Endothelial cell of umbilical vein (primary cell): ENCODE measurements at regions not wholly inside any gene's neighbourhood (a gene's known extent, or its start where the extent isn't known, plus 50 kb on each side); places are given as distances from the start of the nearest gene placed in this dataset.

Experiments used
- BruUV-seq: library from RNA; stranded (reverse); fragments of 400-500 nt; replicated peaks from 2 replicates; lab custom pipeline; 2021; lab: Mats Ljungman, UMichigan
- CTCF ChIA-PET: fragments of 300-600, 350-600 bp; sonication (Branson Sonifier 250); formaldehyde crosslinking; loops from one replicate; lab custom pipeline; 2021; ENCODE audit warnings: antibody characterized with exemption, inconsistent platforms; lab: Charles Lee
- POLR2A ChIA-PET: fragments of 300-600, 350-600 bp; sonication (Branson Sonifier 250); formaldehyde crosslinking; loops from one replicate; lab custom pipeline; 2021; ENCODE audit warnings: antibody characterized with exemption, inconsistent platforms; lab: Charles Lee
- DNase-seq: peaks from one replicate; pipeline ENCODE4 v3.0.0-alpha.2; 2011; ENCODE audit warnings: low read depth, low spot score
- FAIRE-seq: peaks from 2 replicates; lab custom pipeline; 2011; peaks lifted over from hg19 to GRCh38; lab: Jason Lieb, UNC
- H2AFZ ChIP-seq: 2 replicates; pipeline ENCODE4 v1.6.0; 2012; ENCODE audit warnings: low read depth, low read length, control low read depth, inconsistent platforms
- H3K27ac ChIP-seq: 2 replicates; pipeline ENCODE4 v1.5.1; 2011; ENCODE audit warnings: low read depth, mild to moderate bottlenecking, control low read depth, low read length, moderate library complexity; ENCODE audit not compliant: insufficient read depth
- H3K27me3 ChIP-seq, 2 experiments: 2 replicates each; pipeline versions ENCODE4 v1.6.0 to v1.6.1; 2011; ENCODE audit warnings: low read length in 2 of 2, mixed read lengths in 1 of 2; ENCODE audit not compliant: control insufficient read depth in 2 of 2, insufficient read depth in 2 of 2
- H3K36me3 ChIP-seq, 2 experiments: 2 replicates in 1 of 2; 3 replicates in 1 of 2; pipeline ENCODE4 v1.5.1; 2011; ENCODE audit warnings: low read length in 2 of 2, mild to moderate bottlenecking in 1 of 2, moderate library complexity in 1 of 2; ENCODE audit not compliant: control insufficient read depth in 2 of 2, insufficient read depth in 2 of 2; ENCODE audit errors: extremely low read depth in 1 of 2
- H3K4me1 ChIP-seq: 3 replicates; pipeline ENCODE4 v1.5.1; 2011; ENCODE audit warnings: mild to moderate bottlenecking, low read length; ENCODE audit not compliant: control insufficient read depth, insufficient read depth; ENCODE audit errors: extremely low read depth
- H3K4me2 ChIP-seq: 2 replicates; pipeline ENCODE4 v1.6.1; 2011; ENCODE audit warnings: low read length, control low read depth, mixed read lengths; ENCODE audit not compliant: insufficient read depth
- H3K4me3 ChIP-seq, 3 experiments: fragments of 200-600 bp in 1 of 3; sonication (generic), shearing (Covaris generic) in 1 of 3; replicated peaks in 1 of 3; 2 replicates each; pipeline ENCODE4 v1.5.1; 2011 to 2016; ENCODE audit warnings: control low read depth in 3 of 3, low read length in 3 of 3, mild to moderate bottlenecking in 2 of 3, inconsistent platforms in 1 of 3, low read depth in 1 of 3, moderate library complexity in 1 of 3; ENCODE audit not compliant: insufficient read depth in 1 of 3
- H3K79me2 ChIP-seq: 2 replicates; pipeline ENCODE4 v1.6.0; 2012; ENCODE audit warnings: low read length, inconsistent platforms; ENCODE audit not compliant: control insufficient read depth, insufficient read depth
- H3K9ac ChIP-seq: replicated peaks from 2 replicates; pipeline ENCODE3; 2011; ENCODE audit warnings: low read length, control low read depth; ENCODE audit not compliant: insufficient read depth; ENCODE audit errors: extremely low read depth
- H3K9me1 ChIP-seq: replicated peaks from 3 replicates; pipeline ENCODE4 v1.6.0; 2011; ENCODE audit warnings: mild to moderate bottlenecking, low read length; ENCODE audit not compliant: control insufficient read depth, insufficient read depth; ENCODE audit errors: extremely low read depth
- H3K9me3 ChIP-seq: replicated peaks from 2 replicates; pipeline ENCODE4 v1.5.1; 2012; ENCODE audit warnings: low read length, inconsistent platforms; ENCODE audit not compliant: control insufficient read depth, insufficient read depth
- H4K20me1 ChIP-seq: replicated peaks from 2 replicates; pipeline ENCODE3; 2011; ENCODE audit warnings: mild to moderate bottlenecking, low read length; ENCODE audit not compliant: control insufficient read depth, insufficient read depth; ENCODE audit errors: extremely low read depth
- CTCF ChIP-seq, 2 donors: IDR thresholded peaks; 1 replicate in 1 of 2; 2 replicates in 1 of 2; pipeline ENCODE4 v1.5.1; 2011; ENCODE audit warnings: low read length in 2 of 2, mild to moderate bottlenecking in 2 of 2, moderate library complexity in 2 of 2, control low read depth in 1 of 2, inconsistent platforms in 1 of 2, low read depth in 1 of 2; ENCODE audit not compliant: insufficient read depth in 1 of 2; ENCODE audit errors: extremely low read depth in 1 of 2
- EZH2 ChIP-seq: IDR thresholded peaks from 2 replicates; pipeline ENCODE4 v1.6.1; 2012; ENCODE audit warnings: borderline replicate concordance, low read depth, mild to moderate bottlenecking, moderate library complexity, low read length, inconsistent platforms; ENCODE audit not compliant: severe bottlenecking
- FOS ChIP-seq: IDR thresholded peaks from 2 replicates; pipeline ENCODE4 v1.6.1; 2011; ENCODE audit warnings: mild to moderate bottlenecking, low read length, moderate library complexity, borderline replicate concordance; ENCODE audit not compliant: insufficient read depth
- GATA2 ChIP-seq: IDR thresholded peaks from 2 replicates; pipeline ENCODE4 v1.7.0; 2011; ENCODE audit warnings: low read depth, mild to moderate bottlenecking, moderate library complexity, mixed read lengths, low read length; ENCODE audit not compliant: insufficient read length, insufficient read depth
- JUN ChIP-seq: IDR thresholded peaks from 2 replicates; pipeline ENCODE4 v1.6.1; 2011; ENCODE audit warnings: borderline replicate concordance, low read depth; ENCODE audit not compliant: insufficient read length, insufficient read depth
- MAX ChIP-seq: IDR thresholded peaks from 2 replicates; pipeline ENCODE4 v1.6.1; 2011; ENCODE audit not compliant: insufficient read depth, insufficient read length
- MYC ChIP-seq: IDR thresholded peaks from one replicate; pipeline ENCODE4 v1.6.1; 2011; ENCODE audit warnings: mild to moderate bottlenecking, low read depth, low read length
- POLR2A ChIP-seq: IDR thresholded peaks from 2 replicates; pipeline ENCODE4 v1.6.1; 2012; ENCODE audit warnings: low read depth, mild to moderate bottlenecking, control low read depth, low read length
- POLR2AphosphoS5 ChIP-seq: IDR thresholded peaks from 2 replicates; pipeline ENCODE4 v1.6.1; 2012; ENCODE audit warnings: low read depth, mild to moderate bottlenecking, control low read depth, low read length, moderate library complexity; ENCODE audit not compliant: insufficient read depth
- dilution Hi-C: fragments of 300-500 bp; cut with MboI; formaldehyde crosslinking; loops from one replicate; pipeline ENCODE4 v1.15.0; 2019; ENCODE audit warnings: low sequenced_read_pairs; ENCODE audit not compliant: extremely low pct_ligation_motif_present
- intact Hi-C: fragments of 100-400 bp; cut with micrococcal nuclease; formaldehyde crosslinking; loops from one replicate; pipeline ENCODE4 v1.10.0; 2022

GRCh38 chr19:32091241-32091640 lies 254.2 kb upstream of the ZNF507 start:
- H3K9me1 ChIP-seq, result no peaks in the 10 kb centered on the region
- no peaks in the 10 kb centered on the region for H3K4me1 ChIP-seq
- no peaks in the 10 kb centered on the region for H4K20me1 ChIP-seq
- no peak overlapping the region for H3K27ac ChIP-seq
- dilution Hi-C loops, result no loop called here
- H3K9ac ChIP-seq, result no peak overlapping the region
- no TSS peak for BruUV-seq
- CTCF ChIA-PET, result no interaction called here
- DNase-seq (no peak), FAIRE-seq (no peak)
- H3K79me2 ChIP-seq, result no peaks in the 10 kb centered on the region
- no peaks in the 10 kb centered on the region for H3K9me3 ChIP-seq
- H2AFZ ChIP-seq, result no peak overlapping the region
- intact Hi-C loops, result no loop called here
- no peak overlapping the region for H3K4me2 ChIP-seq
- POLR2A ChIA-PET, result no interaction called here
- no peak overlapping the region for H3K4me3 ChIP-seq
- no peaks in the 10 kb centered on the region for H3K36me3 ChIP-seq
- TF ChIP-seq MYC (no peak), GATA2 (no peak)
- H3K27me3 ChIP-seq, result no peaks in the 10 kb centered on the region

- dilution Hi-C loops (no loop called here), intact Hi-C loops (no loop called here)
- ChIA-PET CTCF (no interaction called here), POLR2A (no interaction called here)
- Histone ChIP-seq H3K4me3 (no peak overlapping the region), H4K20me1 (no peaks in the 10 kb centered on the region), H3K27me3 (no peaks in the 10 kb centered on the region), H2AFZ (no peak overlapping the region), H3K36me3 (no peaks in the 10 kb centered on the region), H3K9me3 (no peaks in the 10 kb centered on the region), H3K9me1 (no peaks in the 10 kb centered on the region), H3K9ac (no peak overlapping the region), H3K79me2 (no peaks in the 10 kb centered on the region), H3K4me2 (no peak overlapping the region), H3K4me1 (no peaks in the 10 kb centered on the region), H3K27ac (no peak overlapping the region)
- no peak for FAIRE-seq
- no peak for DNase-seq
- no TSS peak for BruUV-seq
- TF ChIP-seq JUN (no peak), MYC (no peak), POLR2AphosphoS5 (no peak), FOS (no peak), POLR2A (no peak), EZH2 (no peak), MAX (no peak), CTCF (IDR thresholded peaks at IDR 0.05; ENCODE audit: extremely low read depth in 1 of 2, insufficient read depth in 1 of 2, low read depth in 1 of 2, low read length in 2 of 2) (no peak), GATA2 (no peak)
Observed at GRCh38 chr19:32097011-32097410, 248.4 kb upstream of the ZNF507 start.
